IMR-90 (cell line): ENCODE measurements at regions not wholly inside any gene's neighbourhood (a gene's known extent, or its start where the extent isn't known, plus 50 kb on each side); places are given as distances from the start of the nearest gene placed in this dataset.

ENCODE experiments used
- ATAC-seq: fragments of 200-7000 bp; cut with Tn5 transposase; 2 replicates; pipeline ENCODE4 v1.9.1; 2020; ENCODE audit warnings: low read depth, mild to moderate bottlenecking, moderate library complexity
- BruUV-seq: library from RNA; stranded (reverse); fragments of 400-500 nt; replicated peaks from 2 replicates; lab custom pipeline; 2021; lab: Mats Ljungman, UMichigan
- CTCF ChIA-PET: fragments of 300-600 bp; formaldehyde crosslinking; extraction: SDS; loops from one replicate; lab custom pipeline; 2021; ENCODE audit warnings: antibody characterized with exemption; lab: Yijun Ruan, JAX
- POLR2A ChIA-PET: fragments of 300-600 bp; sonication (Branson Sonifier 250); formaldehyde crosslinking; loops from one replicate; lab custom pipeline; 2022; ENCODE audit warnings: antibody characterized with exemption; ENCODE audit not compliant: unreplicated experiment; lab: Charles Lee
- DNase-seq: peaks from one replicate; pipeline ENCODE4 v3.0.0; 2013
- H2AFZ ChIP-seq: replicated peaks from 2 replicates; pipeline ENCODE3; 2013; ENCODE audit warnings: low read length, mild to moderate bottlenecking; ENCODE audit not compliant: poor library complexity
- H2AK5ac ChIP-seq: 2 replicates; pipeline ENCODE4 v1.6.1; 2013; ENCODE audit warnings: low read depth, low read length, inconsistent platforms
- H2AK9ac ChIP-seq: replicated peaks from 2 replicates; pipeline ENCODE3; 2013; ENCODE audit warnings: mild to moderate bottlenecking, low read depth, low read length, moderate library complexity; ENCODE audit not compliant: poor library complexity
- H2BK120ac ChIP-seq: 2 replicates; pipeline ENCODE4 v1.6.1; 2013; ENCODE audit warnings: low read depth, low read length, inconsistent platforms
- H2BK15ac ChIP-seq: 3 replicates; pipeline ENCODE4 v1.6.1; 2013; ENCODE audit warnings: low read depth, low read length, inconsistent platforms
- H2BK20ac ChIP-seq: 2 replicates; pipeline ENCODE4 v1.6.1; 2013; ENCODE audit warnings: low read depth, mild to moderate bottlenecking, inconsistent platforms, low read length, moderate library complexity
- H2BK5ac ChIP-seq: 2 replicates; pipeline ENCODE4 v1.6.1; 2013; ENCODE audit warnings: mild to moderate bottlenecking, low read depth, low read length, inconsistent platforms; ENCODE audit not compliant: poor library complexity, severe bottlenecking
- H3K14ac ChIP-seq: replicated peaks from 2 replicates; pipeline ENCODE4 v1.6.1; 2013; ENCODE audit warnings: low read depth, low read length, inconsistent platforms
- H3K18ac ChIP-seq: 2 replicates; pipeline ENCODE4 v1.6.1; 2013; ENCODE audit warnings: low read depth, low read length, control low read depth
- H3K23ac ChIP-seq: 2 replicates; pipeline ENCODE4 v1.6.1; 2013; ENCODE audit warnings: low read depth, low read length, inconsistent platforms
- H3K27ac ChIP-seq: 2 replicates; pipeline ENCODE4 v1.5.1; 2013; ENCODE audit warnings: mild to moderate bottlenecking, control low read depth, low read length; ENCODE audit not compliant: insufficient read depth
- H3K27me3 ChIP-seq: 2 replicates; pipeline ENCODE4 v1.6.1; 2013; ENCODE audit warnings: low read length; ENCODE audit not compliant: control insufficient read depth, insufficient read depth
- H3K36me3 ChIP-seq: 2 replicates; pipeline ENCODE4 v1.6.1; 2013; ENCODE audit warnings: low read length, mixed read lengths; ENCODE audit not compliant: control insufficient read depth, insufficient read depth
- H3K4ac ChIP-seq: 2 replicates; pipeline ENCODE4 v1.6.1; 2013; ENCODE audit warnings: low read depth, low read length, inconsistent platforms
- H3K4me1 ChIP-seq: 2 replicates; pipeline ENCODE4 v1.6.1; 2013; ENCODE audit warnings: low read length, mixed read lengths; ENCODE audit not compliant: control insufficient read depth, insufficient read depth
- H3K4me2 ChIP-seq: 2 replicates; pipeline ENCODE4 v1.6.1; 2013; ENCODE audit warnings: low read depth, mild to moderate bottlenecking, control low read depth, low read length, moderate library complexity
- H3K4me3 ChIP-seq: 2 replicates; pipeline ENCODE4 v1.5.1; 2013; ENCODE audit warnings: low read depth, mild to moderate bottlenecking, control low read depth, low read length, moderate library complexity; ENCODE audit not compliant: insufficient read depth
- H3K56ac ChIP-seq: 2 replicates; pipeline ENCODE4 v1.6.1; 2013; ENCODE audit warnings: low read length, inconsistent platforms; ENCODE audit not compliant: insufficient read depth; ENCODE audit errors: extremely low read depth
- H3K79me1 ChIP-seq, 2 experiments: 2 replicates each; pipeline ENCODE4 v1.6.1; 2013; ENCODE audit warnings: low read length in 2 of 2, inconsistent platforms in 1 of 2, low read depth in 1 of 2
- H3K9ac ChIP-seq: 2 replicates; pipeline ENCODE4 v1.6.1; 2013; ENCODE audit warnings: low read depth, low read length, control low read depth
- H3K9me1 ChIP-seq: 2 replicates; pipeline ENCODE4 v1.6.1; 2013; ENCODE audit warnings: low read length, inconsistent platforms; ENCODE audit not compliant: insufficient read depth
- H3K9me3 ChIP-seq: 2 replicates; pipeline ENCODE4 v1.6.1; 2013; ENCODE audit warnings: low read length; ENCODE audit not compliant: control insufficient read depth, insufficient read depth
- H4K20me1 ChIP-seq: 2 replicates; pipeline ENCODE4 v1.6.1; 2013; ENCODE audit warnings: low read length, inconsistent platforms; ENCODE audit not compliant: insufficient read depth
- H4K5ac ChIP-seq: 2 replicates; pipeline ENCODE4 v1.6.1; 2013; ENCODE audit warnings: mild to moderate bottlenecking, low read depth, low read length, control low read depth
- H4K8ac ChIP-seq, 2 experiments: 2 replicates each; pipeline ENCODE4 v1.6.1; 2013; ENCODE audit warnings: low read depth in 2 of 2, low read length in 2 of 2, control low read depth in 1 of 2, inconsistent platforms in 1 of 2
- H4K91ac ChIP-seq: 2 replicates; pipeline ENCODE4 v1.6.1; 2013; ENCODE audit warnings: low read depth, low read length, inconsistent platforms; ENCODE audit not compliant: insufficient read depth
- MAFK ChIP-seq: IDR thresholded peaks from 2 replicates; pipeline ENCODE4 v1.6.1; 2012; ENCODE audit warnings: low read depth, low read length, improper control_type of control experiment
- POLR2A ChIP-seq: IDR thresholded peaks from 2 replicates; pipeline ENCODE4 v1.6.1; 2012; ENCODE audit warnings: mild to moderate bottlenecking, low read depth, low read length
- SMC3 ChIP-seq: fragments of 150-350 bp; IDR thresholded peaks from 2 replicates; pipeline ENCODE4 v1.6.1; 2016; ENCODE audit warnings: low read depth, mild to moderate bottlenecking, antibody characterized with exemption, low read length, moderate library complexity
- WGBS, 2 experiments: methylation state at CpG; one replicate each; pipeline versions ENCODE4 v1.1.5 to v1.1.7; 2013; ENCODE audit warnings: missing lambda C conversion rate in 2 of 2; ENCODE audit not compliant: insufficient read length in 1 of 2; ENCODE audit errors: extremely low coverage in 2 of 2; 5-methylcytosine and 5-hydroxymethylcytosine counted together
- dilution Hi-C: fragments of 300-500 bp; cut with HindIII; formaldehyde crosslinking; loops from one replicate; pipeline ENCODE4 v1.14.3; 2018; ENCODE audit warnings: low sequenced_read_pairs; ENCODE audit not compliant: unreplicated experiment
- in situ Hi-C: fragments of 300-500 bp; cut with MboI; formaldehyde crosslinking; loops from 3 replicates; pipeline ENCODE4 v1.14.3; 2019; ENCODE audit warnings: low sequenced_read_pairs, inconsistent platforms, mixed read lengths
- intact Hi-C: fragments of 100-400 bp; cut with micrococcal nuclease; formaldehyde crosslinking; loops from 2 replicates; pipeline ENCODE4 v1.10.0; 2022

DNA sequence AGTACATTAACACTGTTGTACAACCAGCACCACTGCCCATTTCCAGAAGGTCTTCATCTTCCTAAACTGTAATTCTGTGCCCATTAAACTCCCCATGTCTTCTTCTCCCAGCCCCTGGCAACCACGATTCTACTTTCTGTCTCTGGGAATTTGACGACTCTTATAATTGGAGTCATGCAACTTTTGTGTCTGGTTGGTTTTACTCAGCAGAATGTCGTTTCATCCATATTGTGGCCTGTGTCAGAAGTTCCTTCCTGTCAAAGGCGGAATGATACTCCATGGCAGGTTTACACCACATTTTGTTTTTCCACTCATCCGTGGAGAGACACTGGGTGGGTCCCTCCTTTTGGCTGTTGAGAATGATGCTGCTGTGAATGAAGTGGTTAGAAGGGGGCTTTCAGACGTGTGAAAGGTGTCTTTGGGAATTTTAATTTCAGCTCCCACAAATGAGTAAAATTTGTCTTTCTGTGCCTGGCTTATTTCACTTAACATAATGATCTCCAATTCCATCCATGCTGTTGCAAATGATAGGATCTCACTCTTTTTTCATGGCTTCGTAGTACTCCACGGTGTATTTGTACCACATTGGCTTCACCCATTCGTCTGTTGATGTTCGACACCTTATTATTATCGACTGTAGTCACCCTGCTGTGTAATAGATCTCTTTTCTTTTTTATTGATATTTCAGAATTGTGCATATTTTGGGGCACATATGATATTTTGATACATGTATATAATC lies 86.1 kb upstream of the SEPTIN5 start:
- DNase-seq = no peak
- H2BK20ac ChIP-seq = no peak overlapping the region
- H4K91ac ChIP-seq = no peak overlapping the region
- H2AFZ ChIP-seq = no peak overlapping the region
- in situ Hi-C loops (no loop called here), dilution Hi-C loops (no loop called here), intact Hi-C loops (no loop called here)
- ChIA-PET CTCF (interaction anchor here (2.7 kb wide), 1 partner anchor 329 kb away, joined by 14 read pairs; no protein-coding TSS in a partner anchor), POLR2A (no interaction called here)
- H3K4ac ChIP-seq = no peak overlapping the region
- no peak overlapping the region for H2BK120ac ChIP-seq
- WGBS, 2 experiments = no CpG with 5 or more reads among the region's 11 CpGs
- no peak for TF ChIP-seq SMC3
- TF ChIP-seq POLR2A = no peak
- TF ChIP-seq MAFK = no peak
- no peak overlapping the region for H2BK5ac ChIP-seq
- no peak overlapping the region for H3K56ac ChIP-seq
- H4K20me1 ChIP-seq = 0 out of 2 replicates have a peak, but pooled peaks cover 3% of the 10 kb centered on the region
- no peak overlapping the region for H3K14ac ChIP-seq
- BruUV-seq = no TSS peak
- H2AK5ac ChIP-seq = no peak overlapping the region
- H2AK9ac ChIP-seq = no peak overlapping the region
- no peak overlapping the region for H3K27ac ChIP-seq
- H3K23ac ChIP-seq = no peak overlapping the region
- H3K4me1 ChIP-seq = no peaks in the 10 kb centered on the region
- no peaks in the 10 kb centered on the region for H3K36me3 ChIP-seq
- H3K27me3 ChIP-seq = peaks cover 33% of the 10 kb centered on the region
- no peaks in the 10 kb centered on the region for H3K79me1 ChIP-seq
- no peak overlapping the region for H3K18ac ChIP-seq
- H3K9me3 ChIP-seq = no peaks in the 10 kb centered on the region
- no peak overlapping the region for H3K4me2 ChIP-seq
- no peak overlapping the region for H3K4me3 ChIP-seq
- no peaks in the 10 kb centered on the region for H3K9me1 ChIP-seq
- ATAC-seq = no peak
- H4K5ac ChIP-seq = no peak overlapping the region
- H4K8ac ChIP-seq = no peak overlapping the region
- H3K9ac ChIP-seq = no peak overlapping the region
- H2BK15ac ChIP-seq = no peak overlapping the region
